Colonic mucosa (tissue), 4 donors: ENCODE measurements at regions not wholly inside any gene's neighbourhood (a gene's known extent, or its start where the extent isn't known, plus 50 kb on each side); places are given as distances from the start of the nearest gene placed in this dataset.
"Not testable (repeated sequence)": the region's sequence is repeated elsewhere in the genome, so short reads cannot be mapped to it uniquely, and the experiment has no call there.

Source experiments
- DNase-seq: peaks from one replicate; pipeline ENCODE4 v3.0.0-alpha.2; 2020
- H3K27ac ChIP-seq: fragments of 200-600 bp; one replicate; pipeline ENCODE4 v1.8.0; 2021
- H3K27me3 ChIP-seq: fragments of 200-600 bp; one replicate; pipeline ENCODE4 v1.8.0; 2021
- H3K36me3 ChIP-seq: fragments of 200-600 bp; one replicate; pipeline ENCODE4 v1.8.0; 2021
- H3K4me1 ChIP-seq: fragments of 200-600 bp; one replicate; pipeline ENCODE4 v1.8.0; 2021; ENCODE audit warnings: mild to moderate bottlenecking
- H3K4me3 ChIP-seq: fragments of 200-600 bp; one replicate; pipeline ENCODE4 v1.8.0; 2021
- H3K9ac ChIP-seq, 2 donors: one replicate each; pipeline ENCODE4 v1.7.0; 2013; ENCODE audit warnings: control low read depth in 2 of 2, low read depth in 2 of 2, low read length in 2 of 2
- H3K9me3 ChIP-seq: fragments of 200-600 bp; one replicate; pipeline ENCODE4 v1.8.0; 2021
- intact Hi-C: fragments of 100-400 bp; cut with DNase I; formaldehyde crosslinking; loops from one replicate; pipeline ENCODE4 v1.14.1; 2022
- TF ChIP-seq, protein P1 (sequence below): fragments of 200-600 bp; IDR thresholded peaks from one replicate; pipeline ENCODE4 v1.8.0; 2022; ENCODE audit warnings: antibody characterized with exemption, mild to moderate bottlenecking
- donor health status: healthy.
- donor health status: DM: no; HTN: no; CAD: no.
- donor health status: DM: no; HTN: no; CAD: no.

- Histone ChIP-seq H3K4me1 (no peaks in the 10 kb centered on the region), H3K36me3 (no peaks in the 10 kb centered on the region), H3K9ac (no peak overlapping the region), H3K27me3 (no peaks in the 10 kb centered on the region), H3K9me3 (no peaks in the 10 kb centered on the region), H3K4me3 (no peak overlapping the region), H3K27ac (no peak overlapping the region)
- intact Hi-C loops: no loop called here
- TF ChIP-seq, protein P1, sequence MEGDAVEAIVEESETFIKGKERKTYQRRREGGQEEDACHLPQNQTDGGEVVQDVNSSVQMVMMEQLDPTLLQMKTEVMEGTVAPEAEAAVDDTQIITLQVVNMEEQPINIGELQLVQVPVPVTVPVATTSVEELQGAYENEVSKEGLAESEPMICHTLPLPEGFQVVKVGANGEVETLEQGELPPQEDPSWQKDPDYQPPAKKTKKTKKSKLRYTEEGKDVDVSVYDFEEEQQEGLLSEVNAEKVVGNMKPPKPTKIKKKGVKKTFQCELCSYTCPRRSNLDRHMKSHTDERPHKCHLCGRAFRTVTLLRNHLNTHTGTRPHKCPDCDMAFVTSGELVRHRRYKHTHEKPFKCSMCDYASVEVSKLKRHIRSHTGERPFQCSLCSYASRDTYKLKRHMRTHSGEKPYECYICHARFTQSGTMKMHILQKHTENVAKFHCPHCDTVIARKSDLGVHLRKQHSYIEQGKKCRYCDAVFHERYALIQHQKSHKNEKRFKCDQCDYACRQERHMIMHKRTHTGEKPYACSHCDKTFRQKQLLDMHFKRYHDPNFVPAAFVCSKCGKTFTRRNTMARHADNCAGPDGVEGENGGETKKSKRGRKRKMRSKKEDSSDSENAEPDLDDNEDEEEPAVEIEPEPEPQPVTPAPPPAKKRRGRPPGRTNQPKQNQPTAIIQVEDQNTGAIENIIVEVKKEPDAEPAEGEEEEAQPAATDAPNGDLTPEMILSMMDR: no peak
- DNase-seq: no peak
These were observed 334.7 kb upstream of the ZNF608 start for GRCh38 chr5:125081101-125081500.

DNA sequence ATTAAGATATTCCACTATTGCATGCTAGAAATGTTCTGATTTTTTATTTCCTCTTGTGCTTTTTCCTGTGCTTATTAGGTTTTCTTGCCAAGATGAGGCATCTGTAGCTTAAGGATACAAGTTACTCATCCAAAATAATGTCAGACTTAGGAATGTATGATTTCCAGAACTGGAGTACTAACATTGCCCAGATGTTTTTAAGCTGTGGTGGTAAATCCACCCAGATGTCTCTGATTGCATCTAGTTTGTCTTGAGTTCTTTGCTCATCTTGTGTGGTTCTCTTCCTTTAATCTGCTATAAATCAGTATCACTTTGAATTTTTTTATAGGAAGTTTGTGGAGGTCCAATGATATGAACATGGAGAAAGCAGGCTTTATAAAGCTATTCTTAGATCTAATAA is 337.5 kb upstream of the ZNF608 start:
- Histone ChIP-seq H3K4me1 (no peaks in the 10 kb centered on the region), H3K9me3 (no peaks in the 10 kb centered on the region), H3K9ac (no peak overlapping the region), H3K36me3 (no peaks in the 10 kb centered on the region), H3K27ac (no peak overlapping the region), H3K4me3 (no peak overlapping the region), H3K27me3 (no peaks in the 10 kb centered on the region)
- intact Hi-C loops: no loop called here
- no peak for DNase-seq
- TF ChIP-seq, protein P1: no peak

- DNase-seq: no peak
- intact Hi-C loops: no loop called here
- Histone ChIP-seq H3K9ac (no peak overlapping the region), H3K27ac (no peak overlapping the region), H3K27me3 (no peaks in the 10 kb centered on the region), H3K4me3 (no peak overlapping the region), H3K9me3 (no peaks in the 10 kb centered on the region), H3K36me3 (no peaks in the 10 kb centered on the region), H3K4me1 (no peaks in the 10 kb centered on the region)
- TF ChIP-seq, protein P1: no peak
These were observed 339.5 kb upstream of the ZNF608 start for GRCh38 chr5:125085797-125086505.

GRCh38 chr5:125088522-125089105 is 342.2 kb upstream of the ZNF608 start:
- TF ChIP-seq, protein P1: no peak
- Histone ChIP-seq H3K4me3 (no peak overlapping the region), H3K9ac (no peak overlapping the region), H3K4me1 (no peaks in the 10 kb centered on the region), H3K36me3 (no peaks in the 10 kb centered on the region), H3K27me3 (no peaks in the 10 kb centered on the region), H3K27ac (no peak overlapping the region), H3K9me3 (no peaks in the 10 kb centered on the region)
- DNase-seq: no peak
- intact Hi-C loops: no loop called here

DNA sequence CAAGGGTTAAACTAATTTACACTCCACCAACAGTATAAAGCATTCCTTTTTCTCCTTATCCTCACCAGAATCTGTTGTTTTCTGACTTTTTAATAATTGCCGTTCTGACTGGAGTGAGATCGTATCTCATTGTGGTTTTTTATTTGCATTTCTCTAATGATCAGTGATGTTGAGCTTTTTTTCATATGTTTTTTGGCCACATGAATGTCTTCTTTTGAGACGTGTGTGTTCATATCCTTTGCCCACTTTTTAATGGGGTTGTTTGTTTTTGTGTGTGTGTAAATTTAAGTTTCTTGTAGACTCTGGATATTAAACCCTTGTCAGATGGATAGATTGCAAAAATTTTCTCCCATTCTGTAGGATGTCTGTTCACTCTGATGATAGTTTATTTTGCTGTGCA is 345.7 kb upstream of the ZNF608 start:
- H3K27ac ChIP-seq, intact Hi-C loops, H3K27me3 ChIP-seq, H3K4me3 ChIP-seq, H3K9ac ChIP-seq, H3K9me3 ChIP-seq, H3K36me3 ChIP-seq, H3K4me1 ChIP-seq, DNase-seq: not testable (repeated sequence)

DNA sequence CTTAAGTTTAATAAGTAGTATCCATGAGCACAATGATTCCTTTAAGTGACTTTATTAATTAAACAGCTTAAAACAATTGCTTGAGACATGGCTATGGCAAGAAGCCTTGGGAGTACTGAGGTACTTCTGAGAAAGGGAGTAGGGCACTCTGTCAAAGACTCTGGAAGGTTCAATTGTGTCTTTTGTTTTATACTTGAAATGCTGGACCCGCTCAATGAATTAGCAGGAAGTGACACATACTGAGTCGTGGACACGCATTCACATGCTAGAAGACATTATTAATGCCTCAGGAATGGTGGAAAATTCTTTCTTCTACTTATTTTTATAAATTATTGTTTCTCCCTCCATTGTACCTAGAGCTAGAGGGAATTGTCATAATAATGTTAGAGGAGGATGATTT is 347.3 kb upstream of the ZNF608 start:
- no peak overlapping the region for H3K9ac ChIP-seq
- H3K36me3 ChIP-seq: no peaks in the 10 kb centered on the region
- TF ChIP-seq, protein P1: no peak
- H3K4me3 ChIP-seq: no peak overlapping the region
- no peaks in the 10 kb centered on the region for H3K4me1 ChIP-seq
- no peaks in the 10 kb centered on the region for H3K9me3 ChIP-seq
- no peak overlapping the region for H3K27ac ChIP-seq
- H3K27me3 ChIP-seq: no peaks in the 10 kb centered on the region
- intact Hi-C loops: no loop called here
- no peak for DNase-seq
